HG03439 (cell line): ENCODE measurements at regions not wholly inside any gene's neighbourhood (a gene's known extent, or its start where the extent isn't known, plus 50 kb on each side); places are given as distances from the start of the nearest gene placed in this dataset.
"Not testable (repeated sequence)": the region's sequence is repeated elsewhere in the genome, so short reads cannot be mapped to it uniquely, and the experiment has no call there.

Source experiments
- ATAC-seq: cut with Tn5 transposase; IDR thresholded peaks from one replicate; pipeline ENCODE4 v1.9.1; 2021; ENCODE audit warnings: mild to moderate bottlenecking, moderate library complexity; ENCODE audit not compliant: unreplicated experiment

DNA sequence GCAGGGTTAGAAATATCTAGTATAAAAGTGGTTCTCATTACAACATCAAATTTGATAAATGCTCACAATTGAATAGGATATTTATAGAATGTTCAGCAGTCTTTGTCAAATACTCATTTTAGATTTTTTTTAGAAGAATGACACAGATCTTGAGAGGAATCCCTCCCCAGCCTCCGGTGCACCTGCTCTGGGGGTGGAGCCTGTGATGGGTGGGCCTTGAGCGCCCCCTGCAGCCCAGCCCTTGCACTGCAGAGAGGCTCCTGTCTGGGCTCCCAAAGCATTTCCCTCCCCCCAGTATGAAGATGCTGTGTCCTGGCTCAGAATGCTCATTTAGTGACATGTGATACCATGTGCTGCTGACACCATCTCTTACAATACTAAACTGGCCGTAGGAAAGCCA, 792.3 kb downstream of the TMEM121 start:
- ATAC-seq = no peak

DNA sequence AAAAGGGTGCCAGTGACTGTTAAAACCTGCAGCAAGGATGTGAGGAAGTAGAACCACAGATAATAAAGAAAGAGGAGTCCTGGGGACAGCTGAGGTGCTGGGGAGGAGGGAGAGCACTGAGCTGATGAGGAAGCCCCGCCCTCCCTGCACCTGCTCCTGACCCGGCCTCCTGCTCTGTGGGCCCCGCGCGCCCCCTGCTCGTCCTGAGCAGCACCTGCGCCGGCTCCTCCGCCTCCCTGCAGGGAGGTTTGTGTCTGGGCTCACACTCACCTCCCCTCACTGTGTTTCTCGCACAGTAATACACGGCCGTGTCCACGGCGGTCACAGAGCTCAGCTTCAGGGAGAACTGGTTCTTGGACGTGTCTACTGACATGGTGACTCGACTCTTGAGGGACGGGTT, 797.6 kb downstream of the TMEM121 start:
- ATAC-seq = not testable (repeated sequence)

DNA sequence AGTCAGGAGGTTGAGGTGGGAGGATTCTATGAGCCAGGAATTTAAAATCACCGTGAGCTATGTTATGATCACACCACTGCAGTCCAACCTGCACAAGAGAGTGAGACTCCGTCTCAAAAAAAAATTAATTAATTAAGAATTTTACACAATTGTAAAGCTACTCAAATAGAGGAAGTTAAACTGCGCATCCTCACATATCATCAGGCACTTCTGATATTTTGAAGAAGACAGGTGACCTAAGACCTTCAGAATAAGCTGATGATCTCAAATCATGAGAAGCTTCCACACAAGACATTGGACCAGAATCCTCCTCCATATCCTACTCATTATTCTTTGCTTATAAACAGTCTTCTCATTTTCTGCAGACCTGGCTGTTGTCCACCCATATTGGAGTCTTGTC, 800.9 kb downstream of the TMEM121 start:
- no peak for ATAC-seq

DNA sequence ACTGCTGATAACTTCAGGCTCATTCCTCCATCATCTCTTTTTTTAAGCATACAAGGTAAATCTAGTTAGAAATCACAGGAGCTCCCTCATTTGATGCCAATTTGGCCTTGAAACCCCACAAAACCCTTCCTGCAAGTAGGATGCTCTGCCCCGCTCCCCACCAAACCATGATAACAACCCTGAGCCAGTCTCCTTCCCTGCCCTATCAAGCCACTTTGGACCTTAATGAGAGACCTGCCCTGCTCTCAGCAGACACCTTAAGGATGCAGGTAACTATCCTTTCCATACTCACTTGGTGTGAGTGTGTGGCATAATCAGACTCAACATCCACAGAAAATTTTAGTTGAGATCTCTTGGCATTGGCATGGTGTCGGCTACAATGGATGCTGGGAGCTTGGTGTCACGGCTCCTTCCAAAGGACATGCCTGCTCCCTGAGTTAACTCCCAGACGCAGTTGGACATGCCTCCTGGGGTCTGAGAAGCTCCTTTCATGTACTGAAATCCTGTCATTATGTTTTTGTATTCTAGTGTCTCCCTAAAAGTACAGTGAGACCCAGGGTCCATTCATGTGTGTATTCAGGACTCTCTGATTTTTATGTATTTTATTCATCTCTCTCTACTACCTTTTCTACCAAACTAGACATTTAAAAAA, 801.4 kb downstream of the TMEM121 start:
- ATAC-seq = not testable (repeated sequence)

DNA sequence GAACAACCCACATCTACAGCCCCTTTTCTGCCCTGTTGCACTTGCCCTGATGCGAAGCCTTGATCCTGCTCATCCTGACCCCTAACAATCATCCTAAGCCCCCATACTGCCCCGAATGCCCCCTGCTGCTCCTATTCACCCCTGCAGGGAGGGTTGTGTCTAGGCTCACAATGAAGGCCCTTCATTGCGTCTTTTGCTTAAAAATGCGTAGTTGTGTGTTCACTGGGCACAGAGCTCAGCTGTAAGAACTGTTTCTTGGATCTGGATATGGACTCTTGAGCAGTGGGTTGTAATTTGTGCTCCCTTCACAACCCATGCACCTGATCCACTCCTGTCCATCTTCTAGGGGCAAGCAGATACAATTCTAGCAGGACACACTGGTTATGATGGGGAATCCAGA, 802.9 kb downstream of the TMEM121 start:
- not testable (repeated sequence) for ATAC-seq

DNA sequence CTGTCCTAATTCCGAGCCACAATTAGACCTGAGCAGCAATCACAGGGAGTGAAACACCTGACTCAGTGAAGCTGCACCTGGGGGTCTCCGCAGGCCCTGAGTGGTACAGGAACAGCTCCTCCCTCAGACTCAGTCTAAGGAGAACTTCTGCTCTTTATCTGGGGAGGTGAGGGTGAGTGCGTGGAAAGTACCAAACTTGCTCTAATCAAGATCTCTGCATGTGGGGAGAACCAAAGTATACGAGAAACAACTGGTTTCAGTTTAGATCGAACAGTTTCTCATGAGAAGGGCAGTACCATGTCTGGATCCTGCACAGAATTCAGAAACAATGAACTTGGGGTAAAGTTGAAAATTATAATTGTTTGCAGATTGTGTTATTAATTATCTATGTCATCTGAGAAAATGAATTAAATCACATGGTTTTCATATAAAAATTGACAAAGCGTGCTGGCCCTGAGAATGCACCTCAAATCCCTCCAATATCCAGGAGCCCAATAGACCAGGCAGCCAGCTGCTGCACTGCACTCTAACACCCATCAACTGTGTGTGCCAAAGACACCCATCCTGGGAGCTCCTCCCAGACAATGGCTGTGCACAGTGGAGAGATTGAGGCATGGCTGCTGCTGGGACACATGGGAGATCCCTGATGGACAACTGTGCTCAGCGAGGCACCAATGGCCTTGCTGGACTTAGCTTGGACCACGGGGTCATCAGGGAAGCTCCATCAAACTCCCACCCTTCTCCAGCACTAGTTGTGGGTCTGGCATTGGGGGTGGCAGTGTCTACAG, 803.8 kb downstream of the TMEM121 start:
- ATAC-seq = not testable (repeated sequence)

DNA sequence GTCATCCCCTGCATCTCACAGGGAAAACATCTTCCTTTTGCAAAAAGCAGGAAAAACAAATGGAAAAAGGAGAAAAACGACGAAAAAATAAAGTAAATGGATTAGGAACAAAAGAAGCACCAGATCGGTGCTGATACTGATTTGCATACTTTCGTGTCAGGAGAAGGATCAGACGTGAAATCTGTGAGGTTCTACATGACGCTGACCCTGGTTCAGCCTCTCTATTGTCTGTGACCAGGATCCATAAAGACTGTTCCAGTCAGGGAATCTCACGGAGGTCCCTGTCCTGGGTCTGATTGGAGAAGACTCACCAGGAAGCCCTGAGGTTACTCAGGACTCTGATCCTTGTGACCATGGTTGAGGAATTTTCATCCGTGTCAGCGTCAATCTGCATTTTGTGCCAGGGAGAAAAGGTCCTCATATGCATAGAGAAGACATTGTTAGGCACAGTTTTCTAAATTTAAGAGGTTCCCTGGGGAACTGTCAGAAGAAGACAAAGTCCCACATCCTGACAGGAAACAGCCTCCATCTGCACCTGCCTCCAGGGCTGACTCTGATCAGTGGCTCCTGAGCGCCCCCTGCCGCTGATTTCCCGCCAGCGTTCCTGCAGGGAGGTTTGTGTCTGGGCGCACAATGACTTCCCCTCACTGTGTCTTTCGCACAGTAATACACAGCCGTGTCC, 808.2 kb downstream of the TMEM121 start:
- not testable (repeated sequence) for ATAC-seq

DNA sequence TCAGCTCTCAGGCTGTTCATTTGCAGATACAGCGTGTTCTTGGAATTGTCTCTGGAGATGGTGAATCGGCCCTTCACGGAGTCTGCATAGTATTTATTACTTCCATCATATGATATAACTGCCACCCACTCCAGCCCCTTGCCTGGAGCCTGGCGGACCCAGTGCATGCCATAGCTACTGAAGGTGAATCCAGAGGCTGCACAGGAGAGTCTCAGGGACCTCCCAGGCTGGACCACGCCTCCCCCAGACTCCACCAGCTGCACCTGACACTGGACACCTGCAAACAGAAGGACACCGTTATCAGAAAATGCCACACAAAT, 808.7 kb downstream of the TMEM121 start:
- ATAC-seq = not testable (repeated sequence)

DNA sequence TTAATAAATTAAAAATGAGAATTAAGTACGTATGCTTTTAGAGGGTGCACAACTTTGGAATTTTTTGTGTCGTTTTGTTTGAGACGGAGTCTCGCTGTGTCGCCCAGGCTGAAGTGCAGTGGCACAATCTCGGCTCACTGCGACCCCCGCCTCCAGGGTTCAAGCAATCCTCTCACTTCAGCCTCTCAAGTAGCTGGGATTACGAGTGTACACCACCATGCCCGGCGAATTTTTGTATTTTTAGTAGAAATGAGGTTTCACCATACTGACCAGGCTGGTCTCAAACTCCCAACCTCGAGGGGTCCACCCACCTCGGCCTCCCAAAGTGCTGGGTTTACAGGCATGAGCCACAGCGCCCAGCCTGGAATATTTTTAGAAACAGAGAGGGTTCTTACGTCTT, 812.4 kb downstream of the TMEM121 start:
- ATAC-seq = not testable (repeated sequence)

DNA sequence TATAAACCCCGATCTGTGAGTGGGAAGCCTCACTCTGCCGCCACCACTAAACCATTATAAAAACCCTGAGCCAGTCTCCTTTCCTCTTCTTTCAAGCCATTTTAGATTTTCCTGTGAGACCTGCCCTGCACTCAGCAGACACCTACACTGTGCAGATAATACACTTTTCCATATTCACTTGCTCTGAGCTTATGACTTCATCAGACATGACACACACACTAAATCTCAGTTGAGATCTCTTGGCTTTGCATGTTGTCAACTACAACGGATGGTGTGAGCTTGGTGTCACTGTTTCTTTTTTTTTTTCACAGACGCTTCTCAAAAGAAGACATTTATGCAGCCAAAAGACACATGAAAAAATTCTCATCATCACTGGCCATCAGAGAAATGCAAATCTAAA, 814.3 kb downstream of the TMEM121 start:
- ATAC-seq = not testable (repeated sequence)

DNA sequence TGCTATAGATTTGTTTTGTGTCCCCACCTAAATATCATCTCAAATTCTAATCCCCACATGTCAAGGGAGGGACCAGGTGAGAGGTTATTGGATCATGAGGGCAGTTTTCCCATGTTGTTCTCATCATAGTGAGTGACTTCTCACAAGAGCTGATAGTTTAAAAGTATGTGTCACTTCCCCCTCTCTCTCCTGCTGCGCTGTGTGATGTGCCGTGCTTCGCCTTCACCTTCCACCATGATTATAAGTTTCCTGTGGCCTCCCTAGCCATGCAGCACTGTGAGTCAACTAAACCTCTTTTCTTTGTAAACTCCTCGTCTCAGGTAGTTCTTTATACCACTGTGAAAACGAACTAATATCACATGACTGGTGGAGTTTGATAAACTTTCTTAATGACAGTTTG, 814.8 kb downstream of the TMEM121 start:
- ATAC-seq = not testable (repeated sequence)

DNA sequence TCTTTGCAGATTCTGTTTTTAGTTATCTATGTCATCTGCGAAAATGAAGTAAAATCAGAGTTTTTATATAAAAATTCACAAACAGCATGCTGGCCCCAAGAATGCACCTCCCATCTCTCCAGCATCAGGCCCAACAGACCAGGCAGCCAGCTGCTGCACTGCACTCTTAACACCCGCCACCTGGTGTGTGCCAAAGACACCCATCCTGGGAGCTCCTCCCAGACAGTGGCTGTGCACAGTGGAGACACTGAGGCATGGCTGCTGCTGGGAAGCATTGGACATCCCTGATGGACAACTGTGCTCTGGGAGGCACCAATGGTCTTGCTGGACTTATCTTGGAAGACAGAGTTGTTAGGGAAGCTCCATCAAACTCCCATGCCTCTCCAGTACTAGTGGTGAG, 817.2 kb downstream of the TMEM121 start:
- no peak for ATAC-seq

DNA sequence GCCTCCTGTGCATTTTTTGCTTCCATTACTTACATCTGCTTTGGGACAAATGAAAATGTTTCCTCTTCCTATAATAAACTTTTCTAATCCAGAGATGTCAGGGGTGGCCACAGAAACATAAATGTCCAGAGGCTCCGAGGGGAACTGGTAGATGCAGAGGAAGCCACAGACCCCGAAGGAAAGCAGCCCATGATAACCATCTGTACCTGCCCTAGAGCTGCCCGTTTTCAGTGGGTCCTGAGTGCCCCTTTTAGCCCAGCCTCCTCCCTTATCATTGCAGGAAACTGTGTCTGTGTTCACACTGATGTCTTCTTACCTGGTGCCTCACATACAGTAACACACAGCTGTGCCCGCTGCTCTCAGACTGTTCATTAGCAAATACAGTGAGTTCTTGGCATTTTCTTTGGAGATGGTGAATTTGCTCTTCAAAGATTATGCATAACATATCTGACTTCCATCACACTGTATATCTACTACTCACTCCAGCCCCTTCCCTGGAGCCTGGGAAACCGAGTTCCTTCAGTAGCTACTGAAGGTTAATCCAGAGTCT, 817.8 kb downstream of the TMEM121 start:
- not testable (repeated sequence) for ATAC-seq

DNA sequence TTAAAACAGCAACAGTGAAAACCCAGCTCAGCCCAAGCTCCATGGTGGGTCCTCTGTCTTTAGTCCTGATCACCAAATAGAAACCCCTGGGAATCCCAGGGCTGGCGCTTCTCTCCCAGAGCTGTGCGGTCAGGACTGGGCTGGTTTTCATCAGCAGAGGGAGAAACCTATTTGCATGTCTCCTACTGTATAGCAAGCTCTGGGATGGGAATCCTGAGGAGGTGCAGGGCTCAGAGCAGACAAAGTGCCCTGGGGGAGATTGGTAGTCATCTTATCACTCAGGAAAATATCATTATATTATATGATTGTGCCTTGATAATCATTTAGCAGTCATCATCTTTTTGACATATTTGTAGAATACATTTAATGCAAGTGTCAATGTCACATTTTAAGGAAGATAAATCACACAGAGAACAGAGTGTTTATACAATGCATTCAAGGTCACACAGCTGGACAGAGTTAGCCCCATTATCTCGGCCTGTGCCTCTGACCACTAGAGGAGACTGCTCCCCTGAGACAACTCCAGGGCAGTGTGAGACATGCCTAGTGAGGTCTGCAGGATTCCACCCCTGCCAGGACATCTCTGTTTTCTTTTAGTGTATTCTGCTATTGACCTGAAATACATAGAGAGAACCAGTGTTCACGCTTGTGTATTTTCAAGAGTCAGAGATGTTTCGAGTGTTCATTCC, 818.6 kb downstream of the TMEM121 start:
- not testable (repeated sequence) for ATAC-seq

DNA sequence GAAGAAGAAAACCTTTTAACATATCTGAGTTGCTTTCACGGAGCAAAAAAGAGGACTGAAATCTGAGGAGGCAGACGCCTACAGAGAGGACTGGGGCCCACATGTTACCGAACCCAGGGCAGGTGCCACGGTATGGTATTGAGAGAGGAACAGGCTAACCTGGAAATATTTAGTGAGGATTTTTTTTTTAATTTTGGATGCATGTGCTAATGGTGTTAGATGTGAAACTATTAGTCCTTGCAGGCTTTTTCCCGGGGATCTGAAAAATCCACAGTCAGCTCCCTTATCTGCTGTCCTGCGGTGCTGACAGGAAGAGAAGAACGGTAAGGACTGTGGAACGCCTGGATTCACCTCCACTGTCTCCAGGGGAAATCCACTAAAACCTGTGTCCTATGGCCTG, 819.7 kb downstream of the TMEM121 start:
- no peak for ATAC-seq

DNA sequence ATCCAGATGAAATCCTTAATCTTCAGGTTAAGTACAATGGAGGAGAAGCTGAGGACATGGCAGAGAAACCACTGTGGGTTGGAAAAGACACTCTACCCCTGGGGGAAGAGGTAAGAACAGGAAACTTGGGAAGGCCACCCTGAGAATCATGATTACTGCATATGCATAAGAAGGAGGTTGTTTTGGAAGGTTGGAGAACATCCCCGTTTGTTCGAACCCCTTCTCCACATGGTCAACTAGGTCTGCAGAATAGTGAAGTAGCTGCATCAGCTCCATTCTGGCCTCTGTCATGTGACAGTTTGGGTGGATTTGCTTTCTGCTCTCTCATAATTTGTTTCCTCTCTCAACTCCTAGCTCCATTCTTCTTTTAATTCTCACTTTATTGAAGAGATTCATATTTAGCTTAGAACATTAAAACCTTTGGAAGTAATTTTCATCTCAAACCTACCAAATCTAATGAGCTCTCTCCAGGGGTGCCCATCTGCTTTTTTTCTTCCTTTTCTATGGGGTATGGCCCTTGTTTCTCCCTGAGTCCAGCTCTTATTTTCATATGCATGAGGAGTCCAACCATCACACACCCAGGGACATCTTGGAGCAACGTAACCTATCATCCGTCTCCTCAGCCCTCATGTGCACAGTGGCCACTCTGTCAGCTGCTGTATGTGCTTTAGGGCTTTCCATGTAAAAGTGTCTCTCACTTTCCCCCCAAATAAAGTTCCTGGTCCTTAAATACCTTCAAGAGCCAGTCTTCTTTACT, 820.3 kb downstream of the TMEM121 start:
- ATAC-seq = no peak

DNA sequence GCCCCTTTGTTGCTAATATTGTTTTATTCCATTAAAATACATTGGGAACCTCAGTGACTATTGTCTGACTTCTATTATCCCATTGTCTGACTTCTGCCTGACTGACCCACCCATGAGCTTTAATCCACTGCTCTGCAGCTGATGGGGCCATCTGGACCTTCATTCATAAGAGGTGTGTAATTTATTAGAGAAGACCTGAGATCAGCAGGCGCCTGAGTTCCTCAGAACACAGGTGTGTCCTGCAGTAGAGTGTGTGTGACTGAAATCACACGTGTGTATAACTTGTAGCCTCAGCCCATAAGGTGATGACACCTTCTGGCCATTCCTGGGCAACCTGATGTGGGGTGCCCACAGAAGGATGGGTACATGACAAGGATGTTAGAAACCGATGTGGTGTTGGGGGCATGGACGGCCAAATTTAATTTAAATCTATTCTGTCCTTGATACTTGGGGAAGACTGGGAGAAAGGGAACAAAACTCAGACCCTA, 821.0 kb downstream of the TMEM121 start:
- no peak for ATAC-seq

DNA sequence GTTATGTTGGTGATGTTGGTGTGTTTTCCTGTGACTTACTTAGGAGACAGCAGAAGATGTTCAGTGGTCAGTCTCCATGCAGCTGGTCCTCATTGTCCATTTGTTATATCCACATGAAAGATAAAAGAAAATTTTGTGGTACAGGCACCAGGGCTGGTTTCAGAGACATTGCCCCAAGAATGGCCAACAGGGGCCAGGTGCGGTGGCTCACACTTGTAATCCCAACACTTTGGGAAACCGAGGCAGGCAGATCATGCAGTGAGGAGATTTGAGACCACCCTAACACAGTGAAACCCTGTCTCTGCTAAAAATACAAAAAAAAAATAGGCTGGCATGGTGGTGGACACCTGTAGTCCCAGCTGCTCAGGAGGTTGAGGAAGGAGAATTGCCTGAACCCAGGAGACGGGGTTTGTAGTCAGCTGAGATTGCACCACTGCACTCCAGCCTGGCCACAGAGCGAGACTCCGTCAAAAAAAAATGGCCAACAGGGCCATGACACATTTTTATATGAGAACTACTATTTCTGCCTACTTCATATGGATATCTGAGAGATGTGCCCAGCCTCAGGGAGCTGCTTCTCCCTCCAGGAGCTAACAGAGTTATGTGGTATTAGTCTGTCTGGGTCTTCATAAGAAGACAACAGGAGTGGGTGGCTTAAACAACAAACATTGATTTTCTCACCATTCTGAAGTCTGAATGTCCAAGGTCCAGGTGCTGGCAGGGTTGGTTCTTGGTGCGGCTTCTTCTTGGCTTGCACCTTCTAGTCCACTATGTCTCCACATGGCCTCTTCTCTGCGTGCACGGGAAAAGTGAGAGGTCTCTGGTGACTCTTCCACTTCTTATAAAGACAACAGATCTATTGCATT, 821.7 kb downstream of the TMEM121 start:
- ATAC-seq = no peak

DNA sequence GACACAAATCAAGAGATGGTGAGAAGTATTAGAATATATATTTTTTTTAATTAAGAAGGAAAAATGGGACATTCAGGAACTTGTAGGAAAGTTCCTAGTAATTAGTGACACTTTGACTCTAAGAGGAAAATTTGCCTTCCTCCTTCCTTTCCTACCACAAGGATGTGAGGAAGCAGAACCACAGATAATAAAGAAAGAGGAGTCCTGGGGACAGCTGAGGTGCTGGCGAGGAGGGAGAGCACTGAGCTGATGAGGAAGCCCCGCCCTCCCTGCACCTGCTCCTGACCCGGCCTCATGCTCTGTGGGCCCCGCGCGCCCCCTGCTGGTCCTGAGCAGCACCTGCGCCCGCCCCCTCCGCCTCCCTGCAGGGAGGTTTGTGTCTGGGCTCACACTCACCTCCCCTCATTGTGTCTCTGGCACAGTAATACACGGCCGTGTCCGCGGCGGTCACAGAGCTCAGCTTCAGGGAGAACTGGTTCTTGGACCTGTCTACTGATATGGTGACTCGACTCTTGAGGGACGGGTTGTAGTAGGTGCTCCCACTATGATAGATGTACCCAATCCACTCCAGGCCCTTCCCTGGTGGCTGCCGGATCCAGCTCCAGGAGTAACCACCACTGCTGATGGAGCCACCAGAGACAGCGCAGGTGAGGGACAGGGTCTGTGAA, 822.6 kb downstream of the TMEM121 start:
- ATAC-seq = not testable (repeated sequence)
